Stimulated activated memory B cell treated with anti-CD40 and anti-IgM and Interleukin-4, amounts not matched to agents 10 μg/mL and 1 μg/mL and 100 μg/mL, for 72 hours (primary cell): ENCODE measurements at regions not wholly inside any gene's neighbourhood (a gene's known extent, or its start where the extent isn't known, plus 50 kb on each side); places are given as distances from the start of the nearest gene placed in this dataset.
"Not testable (repeated sequence)": the region's sequence is repeated elsewhere in the genome, so short reads cannot be mapped to it uniquely, and the experiment has no call there.

Source experiments
- ATAC-seq: fragments of 150-1000 bp; cut with Tn5 transposase; 2 replicates; pipeline ENCODE4 v1.10.0; 2021
- H3K27ac Mint-ChIP-seq: one replicate; pipeline ENCODE4 v1.8.0; 2022; ENCODE audit warnings: mild to moderate bottlenecking, mixed read lengths
- H3K27me3 Mint-ChIP-seq: one replicate; pipeline ENCODE4 v1.8.0; 2022; ENCODE audit warnings: mixed read lengths
- H3K36me3 Mint-ChIP-seq: one replicate; pipeline ENCODE4 v1.8.0; 2022; ENCODE audit warnings: mixed read lengths
- H3K4me1 Mint-ChIP-seq: one replicate; pipeline ENCODE4 v1.8.0; 2022; ENCODE audit warnings: mixed read lengths
- H3K4me3 Mint-ChIP-seq: one replicate; pipeline ENCODE4 v1.8.0; 2022; ENCODE audit warnings: mild to moderate bottlenecking, moderate library complexity, mixed read lengths
- H3K9me3 Mint-ChIP-seq: one replicate; pipeline ENCODE4 v1.8.0; 2022; ENCODE audit warnings: mixed read lengths

- Mint-ChIP-seq H3K27me3 (no peaks in the 10 kb centered on the region), H3K9me3 (peaks cover 3% of the 10 kb centered on the region), H3K4me1 (no peaks in the 10 kb centered on the region), H3K27ac (no peak overlapping the region), H3K36me3 (no peaks in the 10 kb centered on the region), H3K4me3 (no peak overlapping the region)
- ATAC-seq: no peak
Observed at GRCh38 chr20:12072954-12073264, 155.2 kb downstream of the BTBD3 start.

- Mint-ChIP-seq H3K27me3 (no peaks in the 10 kb centered on the region), H3K36me3 (no peaks in the 10 kb centered on the region), H3K9me3 (peaks cover 3% of the 10 kb centered on the region), H3K27ac (no peak overlapping the region), H3K4me1 (no peaks in the 10 kb centered on the region), H3K4me3 (no peak overlapping the region)
- ATAC-seq: no peak
Observed at GRCh38 chr20:12074111-12074655, 156.5 kb downstream of the BTBD3 start.

DNA sequence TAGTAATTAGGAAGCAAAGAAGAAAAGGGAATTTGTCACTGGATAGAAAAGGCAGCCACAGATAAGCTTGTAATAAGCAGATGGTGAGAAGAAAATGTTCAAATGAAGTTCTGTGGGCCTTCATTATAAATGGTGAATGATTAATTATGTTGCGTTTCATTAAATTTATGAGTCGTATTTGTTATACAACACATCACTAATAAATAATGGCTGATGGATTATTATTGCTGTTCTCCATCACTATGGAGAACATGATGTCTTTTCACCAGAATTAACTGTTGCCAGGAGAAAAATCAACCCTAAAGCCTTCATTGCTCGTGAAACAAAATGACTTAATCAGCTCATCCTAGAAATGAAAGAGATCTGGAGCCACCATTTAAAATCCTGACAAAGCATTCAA is 158.5 kb downstream of the BTBD3 start:
- Mint-ChIP-seq H3K27me3 (no peaks in the 10 kb centered on the region), H3K4me1 (no peaks in the 10 kb centered on the region), H3K4me3 (no peak overlapping the region), H3K36me3 (no peaks in the 10 kb centered on the region), H3K27ac (no peak overlapping the region), H3K9me3 (peaks cover 6% of the 10 kb centered on the region)
- ATAC-seq: no peak

GRCh38 chr20:12077875-12078274 is 160.2 kb downstream of the BTBD3 start:
- Mint-ChIP-seq H3K4me1 (no peaks in the 10 kb centered on the region), H3K9me3 (peaks cover 6% of the 10 kb centered on the region), H3K36me3 (no peaks in the 10 kb centered on the region), H3K4me3 (no peak overlapping the region), H3K27me3 (no peaks in the 10 kb centered on the region), H3K27ac (no peak overlapping the region)
- ATAC-seq: no peak

DNA sequence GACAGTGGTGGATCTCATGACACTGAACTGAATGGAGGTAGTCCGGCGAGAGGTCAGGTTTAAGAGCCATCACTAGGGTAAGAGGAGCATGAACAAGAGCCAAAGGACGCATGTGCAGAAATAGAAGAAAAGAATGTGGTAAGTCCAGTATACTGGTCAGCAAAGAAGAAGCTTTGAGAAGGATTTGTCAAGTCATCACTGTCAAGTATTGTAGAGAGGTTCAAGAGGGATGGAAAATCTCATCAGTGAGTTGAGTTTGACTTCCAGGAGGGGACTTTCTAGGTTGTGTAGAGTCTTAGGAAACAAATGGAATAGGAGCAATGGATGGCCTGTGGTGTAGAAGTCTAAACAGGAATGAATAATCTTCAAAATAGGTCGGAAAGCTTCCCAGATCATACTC is 161.8 kb downstream of the BTBD3 start:
- no peaks in the 10 kb centered on the region for H3K27me3 Mint-ChIP-seq
- no peak overlapping the region for H3K4me3 Mint-ChIP-seq
- H3K9me3 Mint-ChIP-seq: peaks cover 6% of the 10 kb centered on the region
- no peaks in the 10 kb centered on the region for H3K36me3 Mint-ChIP-seq
- H3K4me1 Mint-ChIP-seq: no peaks in the 10 kb centered on the region
- no peak overlapping the region for H3K27ac Mint-ChIP-seq
- ATAC-seq: no peak

DNA sequence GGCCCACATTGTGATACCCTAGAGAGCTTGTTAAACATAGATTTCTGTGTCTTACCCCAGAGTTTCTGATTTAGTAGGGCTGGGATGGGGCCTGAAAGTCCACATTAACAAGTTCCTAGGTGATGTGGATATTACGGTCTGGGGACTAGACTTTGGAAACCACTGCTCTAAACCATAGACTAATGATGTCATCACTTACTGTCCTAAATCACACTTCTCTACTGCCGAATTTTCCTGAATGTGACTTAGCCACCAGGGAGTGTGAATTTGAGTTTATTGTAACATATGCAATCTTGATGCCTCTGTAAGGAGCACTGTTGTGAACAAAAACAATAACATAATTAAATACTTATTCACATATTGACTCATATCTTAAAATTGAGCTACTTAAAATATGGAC is 165.6 kb downstream of the BTBD3 start:
- Mint-ChIP-seq H3K4me1 (no peaks in the 10 kb centered on the region), H3K4me3 (no peak overlapping the region), H3K27me3 (no peaks in the 10 kb centered on the region), H3K9me3 (peaks cover 3% of the 10 kb centered on the region), H3K36me3 (no peaks in the 10 kb centered on the region), H3K27ac (no peak overlapping the region)
- no peak for ATAC-seq

GRCh38 chr20:12084482-12084881 is 166.8 kb downstream of the BTBD3 start:
- Mint-ChIP-seq H3K27ac (no peak overlapping the region), H3K36me3 (no peaks in the 10 kb centered on the region), H3K4me1 (no peaks in the 10 kb centered on the region), H3K9me3 (peaks cover 4% of the 10 kb centered on the region), H3K4me3 (no peak overlapping the region), H3K27me3 (no peaks in the 10 kb centered on the region)
- no peak for ATAC-seq

DNA sequence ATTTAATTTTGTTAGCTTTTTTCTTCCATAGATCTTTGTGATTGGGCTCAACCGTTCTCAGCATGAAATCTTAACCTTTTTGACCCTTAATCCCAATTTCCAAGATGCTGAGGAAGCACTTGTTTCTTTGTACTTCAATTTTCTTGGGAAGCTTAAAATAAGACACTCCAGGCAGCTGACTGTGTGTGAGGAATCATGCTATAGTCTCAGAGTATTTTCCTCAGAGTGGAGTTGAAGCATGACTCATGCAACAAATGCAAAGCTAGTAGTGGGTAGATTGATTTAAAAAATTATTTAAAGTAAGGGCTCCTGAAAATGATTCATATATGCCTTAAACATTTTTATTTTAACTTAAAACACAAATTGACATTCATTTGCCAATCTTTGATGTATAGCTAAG is 168.7 kb downstream of the BTBD3 start:
- no peaks in the 10 kb centered on the region for H3K4me1 Mint-ChIP-seq
- H3K4me3 Mint-ChIP-seq: no peak overlapping the region
- no peak for ATAC-seq
- H3K27me3 Mint-ChIP-seq: no peaks in the 10 kb centered on the region
- no peaks in the 10 kb centered on the region for H3K36me3 Mint-ChIP-seq
- no peak overlapping the region for H3K27ac Mint-ChIP-seq
- peaks cover 4% of the 10 kb centered on the region for H3K9me3 Mint-ChIP-seq

- Mint-ChIP-seq H3K27ac (no peak overlapping the region), H3K36me3 (no peaks in the 10 kb centered on the region), H3K9me3 (peaks cover 4% of the 10 kb centered on the region), H3K4me1 (no peaks in the 10 kb centered on the region), H3K4me3 (no peak overlapping the region), H3K27me3 (no peaks in the 10 kb centered on the region)
- no peak for ATAC-seq
Observed at GRCh38 chr20:12090920-12091319, 173.2 kb downstream of the BTBD3 start.

DNA sequence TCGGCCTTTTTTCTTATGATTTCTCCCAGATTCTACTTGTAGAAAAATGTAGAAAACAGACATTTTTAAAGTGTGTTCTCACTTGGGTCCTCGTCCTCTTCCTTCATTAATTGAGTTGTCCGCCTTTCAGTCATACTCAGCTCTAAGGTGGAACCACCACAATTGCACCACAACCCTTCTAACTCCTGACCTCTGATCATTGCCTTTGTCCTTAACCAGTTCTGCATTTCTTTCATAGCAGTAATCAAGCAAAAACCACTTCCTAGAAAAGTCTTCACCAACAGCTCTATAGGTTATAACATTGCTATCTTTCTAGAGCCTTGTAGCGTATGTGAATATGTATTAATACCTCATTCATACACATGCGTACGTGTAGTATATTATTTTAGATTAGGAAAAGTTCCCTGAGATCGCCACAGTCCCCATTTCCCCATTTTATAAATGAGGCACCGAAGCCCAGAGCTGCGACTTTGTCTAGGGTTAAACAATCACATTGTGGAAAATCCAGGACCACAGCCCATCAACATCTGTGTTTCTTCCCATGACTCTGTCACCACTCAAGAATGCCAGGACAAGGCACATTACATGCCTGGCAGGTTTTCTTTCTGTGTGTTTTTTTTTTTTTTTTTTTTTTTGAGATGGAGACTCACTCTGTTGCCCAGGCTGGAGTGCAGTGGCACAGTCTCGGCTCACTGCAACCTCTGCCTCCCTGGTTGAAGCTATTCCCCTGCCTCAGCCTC is 175.5 kb downstream of the BTBD3 start:
- no peak overlapping the region for H3K4me3 Mint-ChIP-seq
- ATAC-seq: no peak
- H3K36me3 Mint-ChIP-seq: no peaks in the 10 kb centered on the region
- H3K4me1 Mint-ChIP-seq: no peaks in the 10 kb centered on the region
- H3K27ac Mint-ChIP-seq: no peak overlapping the region
- no peaks in the 10 kb centered on the region for H3K27me3 Mint-ChIP-seq
- peaks cover 4% of the 10 kb centered on the region for H3K9me3 Mint-ChIP-seq

DNA sequence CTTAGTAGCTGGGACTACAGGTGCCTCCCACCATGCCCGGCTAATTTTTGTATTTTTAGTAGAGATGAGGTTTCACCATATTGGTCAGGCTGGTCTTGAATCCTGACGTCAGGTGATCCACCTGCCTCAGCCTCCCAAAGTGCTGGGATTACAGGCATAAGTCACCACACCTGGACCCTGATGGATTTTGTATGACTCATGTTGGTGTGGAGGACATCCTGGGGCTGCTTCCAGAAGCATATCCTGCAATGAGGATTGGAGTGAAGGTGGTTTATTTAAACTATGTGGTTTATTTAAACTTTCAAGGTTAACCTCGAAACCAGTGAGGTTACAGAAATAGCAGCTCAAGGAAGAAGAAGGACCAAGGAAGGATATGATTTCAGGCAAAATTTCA is 176.1 kb downstream of the BTBD3 start:
- H3K27me3 Mint-ChIP-seq, H3K36me3 Mint-ChIP-seq, ATAC-seq, H3K9me3 Mint-ChIP-seq, H3K4me3 Mint-ChIP-seq, H3K4me1 Mint-ChIP-seq, H3K27ac Mint-ChIP-seq: not testable (repeated sequence)

- no peak for ATAC-seq
- H3K4me3 Mint-ChIP-seq: no peak overlapping the region
- no peaks in the 10 kb centered on the region for H3K9me3 Mint-ChIP-seq
- no peaks in the 10 kb centered on the region for H3K4me1 Mint-ChIP-seq
- H3K27ac Mint-ChIP-seq: no peak overlapping the region
- no peaks in the 10 kb centered on the region for H3K27me3 Mint-ChIP-seq
- H3K36me3 Mint-ChIP-seq: no peaks in the 10 kb centered on the region
Observed at GRCh38 chr20:12095180-12095920, 177.7 kb downstream of the BTBD3 start.

- no peak overlapping the region for H3K27ac Mint-ChIP-seq
- no peaks in the 10 kb centered on the region for H3K4me1 Mint-ChIP-seq
- no peak for ATAC-seq
- no peak overlapping the region for H3K4me3 Mint-ChIP-seq
- no peaks in the 10 kb centered on the region for H3K36me3 Mint-ChIP-seq
- H3K27me3 Mint-ChIP-seq: no peaks in the 10 kb centered on the region
- H3K9me3 Mint-ChIP-seq: no peaks in the 10 kb centered on the region
Observed at GRCh38 chr20:12098421-12098820, 180.7 kb downstream of the BTBD3 start.

GRCh38 chr20:12108846-12109245 is 191.2 kb downstream of the BTBD3 start:
- Mint-ChIP-seq H3K9me3 (peaks cover 5% of the 10 kb centered on the region), H3K36me3 (no peaks in the 10 kb centered on the region), H3K27ac (no peak overlapping the region), H3K27me3 (no peaks in the 10 kb centered on the region), H3K4me3 (no peak overlapping the region), H3K4me1 (no peaks in the 10 kb centered on the region)
- no peak for ATAC-seq

DNA sequence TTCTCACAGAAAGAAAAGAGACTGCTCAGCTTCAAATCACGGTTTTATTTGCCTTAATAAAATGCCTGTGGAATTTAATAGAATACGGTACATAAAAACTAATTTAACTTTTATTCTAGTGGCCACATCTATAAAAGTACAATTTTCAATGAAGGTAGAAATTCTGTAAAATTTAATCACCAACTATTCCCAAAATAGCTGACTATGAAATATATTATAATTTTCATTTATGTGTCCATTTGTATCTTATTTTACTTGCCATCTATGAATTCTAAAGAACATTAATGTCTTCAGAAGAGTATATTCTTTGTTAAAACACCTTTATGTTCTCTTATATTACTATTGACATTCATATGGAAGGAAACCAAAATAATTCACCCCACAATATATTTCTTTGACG is 192.6 kb downstream of the BTBD3 start:
- H3K4me3 Mint-ChIP-seq: no peak overlapping the region
- no peak overlapping the region for H3K27ac Mint-ChIP-seq
- no peaks in the 10 kb centered on the region for H3K27me3 Mint-ChIP-seq
- peaks cover 5% of the 10 kb centered on the region for H3K9me3 Mint-ChIP-seq
- H3K36me3 Mint-ChIP-seq: no peaks in the 10 kb centered on the region
- no peak for ATAC-seq
- H3K4me1 Mint-ChIP-seq: no peaks in the 10 kb centered on the region

- Mint-ChIP-seq H3K27me3 (no peaks in the 10 kb centered on the region), H3K4me1 (no peaks in the 10 kb centered on the region), H3K4me3 (no peak overlapping the region), H3K36me3 (no peaks in the 10 kb centered on the region), H3K9me3 (peaks cover 5% of the 10 kb centered on the region), H3K27ac (no peak overlapping the region)
- ATAC-seq: no peak
Observed at GRCh38 chr20:12110711-12111110, 193.0 kb downstream of the BTBD3 start.
